ENCODE measurements at regions not wholly inside any gene's neighbourhood (a gene's known extent, or its start where the extent isn't known, plus 50 kb on each side); places are given as distances from the start of the nearest gene placed in this dataset.

DNA sequence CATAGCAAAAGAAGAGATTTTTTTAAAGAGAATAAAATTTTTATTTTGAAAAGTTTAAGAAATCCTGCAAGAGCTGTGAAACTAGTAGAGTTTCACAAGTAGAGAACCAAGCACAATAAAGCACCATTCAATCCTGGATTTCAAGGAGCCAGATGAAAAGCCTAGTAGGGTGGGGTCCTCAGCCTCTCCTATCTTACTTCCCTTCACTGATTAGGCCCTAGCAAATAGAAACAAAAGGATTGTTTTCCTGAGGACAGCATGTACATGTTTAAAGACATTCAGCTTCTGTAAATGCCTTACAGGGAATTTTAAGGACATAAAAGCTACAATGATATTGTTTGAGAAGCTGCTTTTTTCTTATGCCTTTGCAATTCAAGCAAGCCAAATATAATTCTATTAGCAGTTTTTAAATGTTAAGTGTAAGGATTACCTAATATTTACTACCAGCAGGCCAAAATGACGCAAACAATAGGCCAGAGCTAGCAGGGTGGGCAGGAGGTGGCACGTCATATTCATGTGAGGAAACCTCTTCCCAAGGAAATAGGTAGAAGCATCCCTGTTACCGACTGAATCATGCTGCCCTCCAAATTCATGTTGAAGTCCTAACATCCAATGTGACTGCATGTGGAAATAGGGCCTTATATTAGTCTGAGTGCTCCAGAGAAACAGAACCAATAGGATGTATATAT, 337.6 kb downstream of the MLLT3 start:
- Histone ChIP-seq H3K4me2 (ENCODE audit: insufficient read depth in 1 of 2, low read depth in 2 of 2, low read length in 2 of 2) (no peak overlapping the region), H3K23ac (ENCODE audit: insufficient read length) (no peak overlapping the region)
- FAIRE-seq = no peak

More for the DNA sequence above, 337.6 kb downstream of the MLLT3 start:
- Histone ChIP-seq H4K91ac (replicated peaks; ENCODE audit: insufficient read length, low read length) (no peak overlapping the region), H3K9ac (replicated peaks in 1 of 4; ENCODE audit: extremely low read depth in 1 of 4, low read depth in 3 of 4, low read length in 3 of 4) (no peak overlapping the region), H3K9me3 (ENCODE audit: insufficient read depth in 2 of 2, low read depth in 1 of 2, low read length in 1 of 2) (no peaks in the 10 kb centered on the region), H2AFZ (ENCODE audit: low read length) (no peak overlapping the region), H3K4me3 (ENCODE audit: extremely low read depth in 1 of 4, insufficient read depth in 2 of 4, low read depth in 3 of 4, low read length in 4 of 4) (no peak overlapping the region), H3K23me2 (ENCODE audit: low read depth, low read length) (no peaks in the 10 kb centered on the region), H4K8ac (ENCODE audit: extremely low read depth, insufficient read depth, low read length) (no peak overlapping the region), H2BK20ac (ENCODE audit: low read length) (no peak overlapping the region), H3K79me2 (ENCODE audit: control insufficient read depth in 1 of 2, insufficient read depth in 2 of 2, low read length in 2 of 2) (no peaks in the 10 kb centered on the region), H2AK5ac (ENCODE audit: low read depth, low read length) (no peak overlapping the region), H4K20me1 (replicated peaks in 1 of 2; ENCODE audit: control insufficient read depth in 1 of 2, insufficient read depth in 2 of 2, low read length in 2 of 2) (no peaks in the 10 kb centered on the region), H2BK120ac (replicated peaks; ENCODE audit: low read depth, low read length) (no peak overlapping the region), H2BK12ac (ENCODE audit: low read depth, low read length) (no peak overlapping the region), H3K36me3 (ENCODE audit: control insufficient read depth in 2 of 4, insufficient read depth in 4 of 4, low read length in 3 of 4) (no peaks in the 10 kb centered on the region), H3K79me1 (ENCODE audit: low read depth, low read length) (no peaks in the 10 kb centered on the region), H3K14ac (ENCODE audit: insufficient read length) (no peak overlapping the region), H3K27ac (ENCODE audit: low read depth, low read length) (no peak overlapping the region), H3K18ac (ENCODE audit: extremely low read depth, low read length) (no peak overlapping the region), H2BK15ac (ENCODE audit: low read length) (no peak overlapping the region), H4K5ac (ENCODE audit: insufficient read length, low read depth, low read length) (no peak overlapping the region), H2BK5ac (ENCODE audit: low read depth, low read length) (no peak overlapping the region), H3K27me3 (replicated peaks in 1 of 4; ENCODE audit: control insufficient read depth in 3 of 4, extremely low read depth in 1 of 4, insufficient read depth in 3 of 4, low read length in 3 of 4) (no peaks in the 10 kb centered on the region), H3K4me1 (replicated peaks in 1 of 4; ENCODE audit: control insufficient read depth in 3 of 4, insufficient read depth in 4 of 4, low read length in 3 of 4) (peaks cover 0 to 7% (median 2%) of the 10 kb centered on the region in 4 experiments; a peak in 2 of 7 replicates), H3K56ac (replicated peaks; ENCODE audit: insufficient read length, low read depth, low read length) (no peak overlapping the region), H3K4ac (replicated peaks; ENCODE audit: insufficient read length, low read depth, low read length) (no peak overlapping the region)
- ChIA-PET CTCF (ENCODE audit: partially characterized antibody) (interaction anchor here (0.7 to 0.9 kb wide), 3 partner anchors 37 to 1246 kb away, joined by 3 read pairs; no protein-coding TSS in a partner anchor), POLR2A (ENCODE audit: partially characterized antibody) (no interaction called here)
- no peak for TF ChIP-seq SIX5 (IDR thresholded peaks at IDR 0.05; ENCODE audit: low read depth, low read length)
- no peak for TF ChIP-seq KDM5A (IDR thresholded peaks at IDR 0.05; ENCODE audit: low read length)
- no peak for DNase-seq (ENCODE audit: low read depth in 1 of 2, low spot score in 2 of 2)
- 94% methylated on average over 3 of the region's 3 CpGs; no CpG with 5 or more reads in 1 of the 2 experiments for WGBS, 2 experiments (ENCODE audit: extremely low coverage in 1 of 2, insufficient coverage in 1 of 2, insufficient read length in 1 of 2, insufficient replicate concordance in 2 of 2, low coverage in 1 of 2, low lambda C conversion rate in 2 of 2, missing lambda C conversion rate in 1 of 2)

Data from H1 (cell line).